Nephron (organoid): ENCODE measurements at regions not wholly inside any gene's neighbourhood (a gene's known extent, or its start where the extent isn't known, plus 50 kb on each side); places are given as distances from the start of the nearest gene placed in this dataset.

ENCODE experiments used
- H3K27ac Mint-ChIP-seq, 3 experiments: 2 replicates each; pipeline ENCODE4 v1.8.0; 2020; ENCODE audit warnings: mixed read lengths in 3 of 3, mild to moderate bottlenecking in 2 of 3, moderate library complexity in 1 of 3
- H3K27me3 Mint-ChIP-seq: 2 replicates; pipeline ENCODE4 v1.8.0; 2021; ENCODE audit warnings: low read depth, mild to moderate bottlenecking, moderate library complexity, mixed read lengths
- H3K36me3 Mint-ChIP-seq: 2 replicates; pipeline ENCODE4 v1.8.0; 2020; ENCODE audit warnings: low read depth, mixed read lengths
- H3K4me1 Mint-ChIP-seq: 2 replicates; pipeline ENCODE4 v1.8.0; 2020; ENCODE audit warnings: mixed read lengths
- H3K4me3 Mint-ChIP-seq, 3 experiments: 2 replicates each; pipeline ENCODE4 v1.8.0; 2020; ENCODE audit warnings: mild to moderate bottlenecking in 3 of 3, mixed read lengths in 3 of 3, moderate library complexity in 2 of 3
- H3K9me3 Mint-ChIP-seq: 2 replicates; pipeline ENCODE4 v1.8.0; 2020; ENCODE audit warnings: mixed read lengths
- TF ChIP-seq, protein P1 (sequence below), 3 experiments: fragments of 200-600 bp; sonication (generic); IDR thresholded peaks; one replicate each; pipeline ENCODE4 v1.5.0; 2021; ENCODE audit warnings: antibody characterized with exemption in 3 of 3; ENCODE audit not compliant: unreplicated experiment in 3 of 3

DNA sequence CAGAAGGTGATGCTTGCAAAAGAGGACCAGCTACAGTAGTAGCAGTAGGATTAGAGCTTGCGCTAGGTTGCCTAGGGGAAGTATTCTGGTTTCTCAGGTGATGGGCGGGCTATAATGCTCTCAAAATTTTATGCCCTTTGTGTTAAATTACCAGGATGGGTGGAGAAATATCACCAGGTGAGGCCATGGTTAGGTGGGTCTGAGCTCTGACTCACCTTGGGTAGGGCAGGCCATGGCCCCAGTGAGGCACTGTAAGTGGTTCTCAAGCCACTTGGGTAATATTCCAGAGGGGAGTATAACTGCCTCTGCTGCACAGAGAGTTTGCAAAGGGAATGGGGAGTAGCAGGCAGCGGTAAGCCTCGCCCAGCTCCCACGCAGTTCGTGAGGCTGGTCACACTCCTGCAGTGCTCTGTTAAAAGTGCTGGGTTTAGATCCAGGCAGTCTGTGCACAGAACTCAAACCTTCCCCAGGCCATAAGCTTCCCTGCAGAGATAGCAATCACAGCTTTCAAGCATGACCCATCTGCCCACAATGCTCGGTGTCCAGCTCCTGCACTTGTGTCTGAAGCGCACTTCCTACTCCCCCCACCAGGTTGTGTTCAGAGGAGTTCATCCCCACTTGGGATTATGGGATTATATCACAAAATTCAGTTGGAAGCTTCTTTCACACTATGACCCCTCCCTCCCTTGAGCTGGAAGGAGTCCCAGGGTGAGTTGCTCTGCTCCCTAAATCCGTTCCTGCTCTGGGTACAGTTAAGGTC is 575.0 kb downstream of the CHSY3 start:
- Mint-ChIP-seq H3K27ac (no peak overlapping the region), H3K9me3 (peaks cover 23% of the 10 kb centered on the region), H3K36me3 (peaks cover 3% of the 10 kb centered on the region), H3K27me3 (no peaks in the 10 kb centered on the region), H3K4me1 (no peaks in the 10 kb centered on the region), H3K4me3 (no peak overlapping the region)
- TF ChIP-seq, protein P1, sequence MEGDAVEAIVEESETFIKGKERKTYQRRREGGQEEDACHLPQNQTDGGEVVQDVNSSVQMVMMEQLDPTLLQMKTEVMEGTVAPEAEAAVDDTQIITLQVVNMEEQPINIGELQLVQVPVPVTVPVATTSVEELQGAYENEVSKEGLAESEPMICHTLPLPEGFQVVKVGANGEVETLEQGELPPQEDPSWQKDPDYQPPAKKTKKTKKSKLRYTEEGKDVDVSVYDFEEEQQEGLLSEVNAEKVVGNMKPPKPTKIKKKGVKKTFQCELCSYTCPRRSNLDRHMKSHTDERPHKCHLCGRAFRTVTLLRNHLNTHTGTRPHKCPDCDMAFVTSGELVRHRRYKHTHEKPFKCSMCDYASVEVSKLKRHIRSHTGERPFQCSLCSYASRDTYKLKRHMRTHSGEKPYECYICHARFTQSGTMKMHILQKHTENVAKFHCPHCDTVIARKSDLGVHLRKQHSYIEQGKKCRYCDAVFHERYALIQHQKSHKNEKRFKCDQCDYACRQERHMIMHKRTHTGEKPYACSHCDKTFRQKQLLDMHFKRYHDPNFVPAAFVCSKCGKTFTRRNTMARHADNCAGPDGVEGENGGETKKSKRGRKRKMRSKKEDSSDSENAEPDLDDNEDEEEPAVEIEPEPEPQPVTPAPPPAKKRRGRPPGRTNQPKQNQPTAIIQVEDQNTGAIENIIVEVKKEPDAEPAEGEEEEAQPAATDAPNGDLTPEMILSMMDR (IDR thresholded peaks at IDR 0.05; ENCODE audit: unreplicated experiment in 3 of 3): no peak

DNA sequence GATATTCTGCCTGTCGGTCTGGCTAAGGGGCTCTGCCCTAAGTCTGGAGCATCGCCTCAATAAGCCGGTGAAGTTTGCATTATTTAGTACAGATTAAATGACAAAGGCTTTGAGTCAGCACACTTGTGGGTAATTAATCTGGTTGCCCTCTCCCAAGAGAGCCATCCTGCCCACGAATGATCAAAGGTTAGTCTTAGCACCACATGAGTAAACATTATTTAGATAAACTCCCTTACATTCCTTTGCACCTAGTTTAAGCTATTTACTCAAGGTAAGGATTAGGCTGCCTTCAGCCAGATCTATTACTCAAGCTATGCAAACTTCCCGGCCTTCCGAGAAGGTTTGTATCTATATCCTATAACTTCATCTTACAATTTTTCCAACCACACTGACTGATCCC is 572.1 kb downstream of the CHSY3 start:
- Mint-ChIP-seq H3K36me3 (peaks cover 3% of the 10 kb centered on the region), H3K27me3 (no peaks in the 10 kb centered on the region), H3K4me1 (no peaks in the 10 kb centered on the region), H3K4me3 (no peak overlapping the region), H3K27ac (no peak overlapping the region), H3K9me3 (peaks cover 47% of the 10 kb centered on the region)
- TF ChIP-seq, protein P1 (IDR thresholded peaks at IDR 0.05; ENCODE audit: unreplicated experiment in 3 of 3): no peak

DNA sequence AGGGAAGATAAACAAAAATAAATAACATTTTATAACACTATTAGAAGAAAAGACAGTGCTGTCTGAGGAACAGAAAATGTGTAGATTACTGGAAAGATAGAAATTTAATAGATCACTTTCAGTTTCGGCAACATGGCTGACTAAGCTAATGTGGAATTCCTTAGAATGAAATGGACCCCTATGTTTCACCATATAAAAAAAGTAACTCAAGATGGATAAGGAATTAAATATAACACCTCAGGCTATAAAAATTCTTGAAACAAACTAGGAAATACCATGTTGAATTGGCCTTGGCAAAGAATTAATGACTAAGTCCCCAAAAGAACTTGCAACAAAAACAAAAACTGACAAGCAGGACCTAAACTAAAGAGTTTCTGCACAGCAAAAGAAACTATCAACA is 558.3 kb downstream of the CHSY3 start:
- H3K36me3 Mint-ChIP-seq: no peaks in the 10 kb centered on the region
- H3K9me3 Mint-ChIP-seq: peaks cover 6% of the 10 kb centered on the region
- no peak overlapping the region for H3K4me3 Mint-ChIP-seq
- TF ChIP-seq, protein P1 (IDR thresholded peaks at IDR 0.05; ENCODE audit: unreplicated experiment in 3 of 3): no peak
- H3K27me3 Mint-ChIP-seq: no peaks in the 10 kb centered on the region
- no peaks in the 10 kb centered on the region for H3K4me1 Mint-ChIP-seq
- no peak overlapping the region for H3K27ac Mint-ChIP-seq

DNA sequence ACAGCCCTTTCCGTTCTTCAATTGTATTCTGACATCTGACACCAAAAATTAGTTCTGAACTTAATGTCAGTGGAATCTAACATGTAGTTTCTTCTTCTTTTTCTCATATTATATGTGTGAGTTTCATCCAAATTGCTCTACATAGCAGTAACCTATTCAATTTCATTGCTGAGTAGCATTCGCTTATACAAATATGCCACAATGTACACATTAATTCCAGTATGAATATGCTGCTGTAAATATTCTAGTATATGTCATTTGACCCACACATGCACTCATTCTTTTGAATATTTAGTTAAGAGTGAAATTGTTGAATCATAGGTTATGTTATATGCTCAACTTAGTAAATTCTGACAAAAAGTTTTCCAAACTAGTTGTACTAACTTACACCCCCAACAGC is 550.9 kb downstream of the CHSY3 start:
- no peaks in the 10 kb centered on the region for H3K27me3 Mint-ChIP-seq
- no peaks in the 10 kb centered on the region for H3K36me3 Mint-ChIP-seq
- TF ChIP-seq, protein P1 (IDR thresholded peaks at IDR 0.05; ENCODE audit: unreplicated experiment in 3 of 3): no peak
- H3K4me3 Mint-ChIP-seq: no peak overlapping the region
- H3K27ac Mint-ChIP-seq: no peak overlapping the region
- no peaks in the 10 kb centered on the region for H3K4me1 Mint-ChIP-seq
- H3K9me3 Mint-ChIP-seq: peaks cover 21% of the 10 kb centered on the region

DNA sequence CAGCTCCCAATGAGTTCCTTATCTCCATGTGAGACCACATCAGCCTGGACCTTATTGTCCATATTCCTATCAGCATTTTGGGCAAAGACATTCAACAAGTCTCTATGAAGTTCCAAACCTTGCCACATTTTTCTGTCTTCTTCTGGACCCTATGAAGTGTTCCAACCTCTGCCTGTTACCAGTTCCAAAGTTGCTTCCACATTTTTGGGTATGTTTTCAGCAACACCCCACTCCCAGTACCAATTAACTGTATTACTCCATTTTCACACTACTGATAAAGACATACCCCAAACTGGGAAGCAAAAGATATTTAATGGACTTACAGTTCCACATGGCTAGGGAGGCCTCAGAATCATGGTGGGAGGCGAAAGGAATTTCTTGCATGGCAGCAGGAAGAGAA is 548.5 kb downstream of the CHSY3 start:
- Mint-ChIP-seq H3K36me3 (no peaks in the 10 kb centered on the region), H3K27ac (no peak overlapping the region), H3K27me3 (no peaks in the 10 kb centered on the region), H3K9me3 (peaks cover 19% of the 10 kb centered on the region), H3K4me3 (no peak overlapping the region), H3K4me1 (no peaks in the 10 kb centered on the region)
- TF ChIP-seq, protein P1 (IDR thresholded peaks at IDR 0.05; ENCODE audit: unreplicated experiment in 3 of 3): no peak

DNA sequence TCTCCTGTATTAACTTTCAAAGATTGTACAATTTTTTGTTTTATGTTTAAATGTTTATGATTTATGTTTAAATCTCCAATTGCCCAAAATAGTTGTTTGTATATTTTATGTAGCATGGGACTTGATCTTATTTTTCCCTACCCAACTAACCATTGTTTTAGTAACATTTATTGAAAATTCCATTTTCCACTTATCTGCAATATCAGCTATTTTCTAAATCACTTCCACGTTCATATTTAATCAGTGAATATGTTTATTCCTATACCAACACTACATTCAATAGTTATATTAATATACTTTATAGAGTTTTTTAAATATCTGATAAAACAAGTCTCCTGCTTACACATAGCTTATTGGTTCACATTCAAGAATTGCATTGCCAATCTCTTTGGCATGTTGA is 532.2 kb downstream of the CHSY3 start:
- Mint-ChIP-seq H3K4me3 (no peak overlapping the region), H3K27ac (no peak overlapping the region), H3K4me1 (no peaks in the 10 kb centered on the region), H3K27me3 (no peaks in the 10 kb centered on the region), H3K36me3 (no peaks in the 10 kb centered on the region), H3K9me3 (peaks cover 25% of the 10 kb centered on the region)
- TF ChIP-seq, protein P1 (IDR thresholded peaks at IDR 0.05; ENCODE audit: unreplicated experiment in 3 of 3): no peak
